ENCODE measurements at regions not wholly inside any gene's neighbourhood (a gene's known extent, or its start where the extent isn't known, plus 50 kb on each side); places are given as distances from the start of the nearest gene placed in this dataset.

GRCh38 chr7:67858931-67859330 is 862.3 kb downstream of the TYW1 start:
- DNase-seq: no peak
- CTCF ChIA-PET: no interaction called here
- TF ChIP-seq MXI1 (IDR thresholded peaks at IDR 0.05; ENCODE audit: borderline replicate concordance, low read depth, low read length) (no peak), MAFK (IDR thresholded peaks at IDR 0.05; ENCODE audit: low read depth, low read length) (no peak), RFX5 (IDR thresholded peaks at IDR 0.05; ENCODE audit: low read depth, low read length) (no peak), CTCF (conservative IDR thresholded peaks at IDR 0.05; ENCODE audit: low read depth, low read length) (no peak)
- no peak overlapping the region for H3K18ac ChIP-seq (ENCODE audit: low read depth, low read length)
- H2BK5ac ChIP-seq (ENCODE audit: low read depth, low read length, poor library complexity, severe bottlenecking): no peak overlapping the region
- H2BK120ac ChIP-seq (ENCODE audit: low read depth, low read length): no peak overlapping the region
- no peak for ATAC-seq (ENCODE audit: low read depth)
- no peak overlapping the region for H4K91ac ChIP-seq (ENCODE audit: insufficient read depth, low read depth, low read length)
- no peak overlapping the region for H4K8ac ChIP-seq (ENCODE audit: low read depth in 2 of 2, low read length in 2 of 2)
- no peak overlapping the region for H2BK20ac ChIP-seq (ENCODE audit: low read depth, low read length)
- no peak overlapping the region for H3K9ac ChIP-seq (ENCODE audit: low read depth, low read length)
- no peak overlapping the region for H2AK5ac ChIP-seq (ENCODE audit: low read depth, low read length)
- H4K20me1 ChIP-seq (ENCODE audit: insufficient read depth, low read length): no peaks in the 10 kb centered on the region
- dilution Hi-C loops (cut with HindIII; ENCODE audit: low sequenced_read_pairs, unreplicated experiment) (no loop called here), intact Hi-C loops (cut with micrococcal nuclease) (no loop called here), in situ Hi-C loops (cut with MboI; ENCODE audit: low sequenced_read_pairs) (no loop called here)
- no peaks in the 10 kb centered on the region for H3K27me3 ChIP-seq (ENCODE audit: control insufficient read depth, insufficient read depth, low read length)
- H3K23ac ChIP-seq (ENCODE audit: low read depth, low read length): no peak overlapping the region
- H2AFZ ChIP-seq (replicated peaks; ENCODE audit: low read length, poor library complexity): no peak overlapping the region
- H3K14ac ChIP-seq (replicated peaks; ENCODE audit: low read depth, low read length): no peak overlapping the region
- no CpG with 5 or more reads among the region's 7 CpGs for WGBS, 2 experiments (ENCODE audit: extremely low coverage in 2 of 2, insufficient read length in 1 of 2)
- H3K9me1 ChIP-seq (ENCODE audit: insufficient read depth, low read length): no peaks in the 10 kb centered on the region
- H3K79me1 ChIP-seq (ENCODE audit: low read depth in 1 of 2, low read length in 2 of 2): no peaks in the 10 kb centered on the region
- BruUV-seq (replicated peaks): no TSS peak
- no peak overlapping the region for H2AK9ac ChIP-seq (replicated peaks; ENCODE audit: low read depth, low read length, poor library complexity)
- H3K9me3 ChIP-seq (ENCODE audit: control insufficient read depth, insufficient read depth, low read length): peaks cover 19% of the 10 kb centered on the region
- POLR2A ChIA-PET (ENCODE audit: unreplicated experiment): no interaction called here
- H2BK15ac ChIP-seq (ENCODE audit: low read depth, low read length): no peak overlapping the region
- H3K27ac ChIP-seq (ENCODE audit: insufficient read depth, low read length): no peak overlapping the region
- H3K36me3 ChIP-seq (ENCODE audit: control insufficient read depth, insufficient read depth, low read length): no peaks in the 10 kb centered on the region
- no peaks in the 10 kb centered on the region for H3K4me1 ChIP-seq (ENCODE audit: control insufficient read depth, insufficient read depth, low read length)
- H3K56ac ChIP-seq (ENCODE audit: extremely low read depth, insufficient read depth, low read length): no peak overlapping the region
- H4K5ac ChIP-seq (ENCODE audit: low read depth, low read length): no peak overlapping the region
- H3K4me2 ChIP-seq (ENCODE audit: low read depth, low read length): no peak overlapping the region
- no peak overlapping the region for H3K4ac ChIP-seq (ENCODE audit: low read depth, low read length)
- H3K4me3 ChIP-seq (ENCODE audit: insufficient read depth, low read depth, low read length): no peak overlapping the region

All from IMR-90 (cell line).